Endothelial cell of umbilical vein (primary cell): ENCODE measurements at regions not wholly inside any gene's neighbourhood (a gene's known extent, or its start where the extent isn't known, plus 50 kb on each side); places are given as distances from the start of the nearest gene placed in this dataset.

ENCODE experiments used
- BruUV-seq: library from RNA; stranded (reverse); fragments of 400-500 nt; replicated peaks from 2 replicates; lab custom pipeline; 2021; lab: Mats Ljungman, UMichigan
- CTCF ChIA-PET: fragments of 300-600, 350-600 bp; sonication (Branson Sonifier 250); formaldehyde crosslinking; loops from one replicate; lab custom pipeline; 2021; ENCODE audit warnings: antibody characterized with exemption, inconsistent platforms; lab: Charles Lee
- POLR2A ChIA-PET: fragments of 300-600, 350-600 bp; sonication (Branson Sonifier 250); formaldehyde crosslinking; loops from one replicate; lab custom pipeline; 2021; ENCODE audit warnings: antibody characterized with exemption, inconsistent platforms; lab: Charles Lee
- DNase-seq: peaks from one replicate; pipeline ENCODE4 v3.0.0-alpha.2; 2011; ENCODE audit warnings: low read depth, low spot score
- FAIRE-seq: peaks from 2 replicates; lab custom pipeline; 2011; peaks lifted over from hg19 to GRCh38; lab: Jason Lieb, UNC
- H2AFZ ChIP-seq: 2 replicates; pipeline ENCODE4 v1.6.0; 2012; ENCODE audit warnings: low read depth, low read length, control low read depth, inconsistent platforms
- H3K27ac ChIP-seq: 2 replicates; pipeline ENCODE4 v1.5.1; 2011; ENCODE audit warnings: low read depth, mild to moderate bottlenecking, control low read depth, low read length, moderate library complexity; ENCODE audit not compliant: insufficient read depth
- H3K27me3 ChIP-seq, 2 experiments: 2 replicates each; pipeline versions ENCODE4 v1.6.0 to v1.6.1; 2011; ENCODE audit warnings: low read length in 2 of 2, mixed read lengths in 1 of 2; ENCODE audit not compliant: control insufficient read depth in 2 of 2, insufficient read depth in 2 of 2
- H3K36me3 ChIP-seq, 2 experiments: 2 replicates in 1 of 2; 3 replicates in 1 of 2; pipeline ENCODE4 v1.5.1; 2011; ENCODE audit warnings: low read length in 2 of 2, mild to moderate bottlenecking in 1 of 2, moderate library complexity in 1 of 2; ENCODE audit not compliant: control insufficient read depth in 2 of 2, insufficient read depth in 2 of 2; ENCODE audit errors: extremely low read depth in 1 of 2
- H3K4me1 ChIP-seq: 3 replicates; pipeline ENCODE4 v1.5.1; 2011; ENCODE audit warnings: mild to moderate bottlenecking, low read length; ENCODE audit not compliant: control insufficient read depth, insufficient read depth; ENCODE audit errors: extremely low read depth
- H3K4me2 ChIP-seq: 2 replicates; pipeline ENCODE4 v1.6.1; 2011; ENCODE audit warnings: low read length, control low read depth, mixed read lengths; ENCODE audit not compliant: insufficient read depth
- H3K4me3 ChIP-seq, 3 experiments: fragments of 200-600 bp in 1 of 3; sonication (generic), shearing (Covaris generic) in 1 of 3; replicated peaks in 1 of 3; 2 replicates each; pipeline ENCODE4 v1.5.1; 2011 to 2016; ENCODE audit warnings: control low read depth in 3 of 3, low read length in 3 of 3, mild to moderate bottlenecking in 2 of 3, inconsistent platforms in 1 of 3, low read depth in 1 of 3, moderate library complexity in 1 of 3; ENCODE audit not compliant: insufficient read depth in 1 of 3
- H3K79me2 ChIP-seq: 2 replicates; pipeline ENCODE4 v1.6.0; 2012; ENCODE audit warnings: low read length, inconsistent platforms; ENCODE audit not compliant: control insufficient read depth, insufficient read depth
- H3K9ac ChIP-seq: replicated peaks from 2 replicates; pipeline ENCODE3; 2011; ENCODE audit warnings: low read length, control low read depth; ENCODE audit not compliant: insufficient read depth; ENCODE audit errors: extremely low read depth
- H3K9me1 ChIP-seq: replicated peaks from 3 replicates; pipeline ENCODE4 v1.6.0; 2011; ENCODE audit warnings: mild to moderate bottlenecking, low read length; ENCODE audit not compliant: control insufficient read depth, insufficient read depth; ENCODE audit errors: extremely low read depth
- H3K9me3 ChIP-seq: replicated peaks from 2 replicates; pipeline ENCODE4 v1.5.1; 2012; ENCODE audit warnings: low read length, inconsistent platforms; ENCODE audit not compliant: control insufficient read depth, insufficient read depth
- H4K20me1 ChIP-seq: replicated peaks from 2 replicates; pipeline ENCODE3; 2011; ENCODE audit warnings: mild to moderate bottlenecking, low read length; ENCODE audit not compliant: control insufficient read depth, insufficient read depth; ENCODE audit errors: extremely low read depth
- EZH2 ChIP-seq: IDR thresholded peaks from 2 replicates; pipeline ENCODE4 v1.6.1; 2012; ENCODE audit warnings: borderline replicate concordance, low read depth, mild to moderate bottlenecking, moderate library complexity, low read length, inconsistent platforms; ENCODE audit not compliant: severe bottlenecking
- FOS ChIP-seq: IDR thresholded peaks from 2 replicates; pipeline ENCODE4 v1.6.1; 2011; ENCODE audit warnings: mild to moderate bottlenecking, low read length, moderate library complexity, borderline replicate concordance; ENCODE audit not compliant: insufficient read depth
- GATA2 ChIP-seq: IDR thresholded peaks from 2 replicates; pipeline ENCODE4 v1.7.0; 2011; ENCODE audit warnings: low read depth, mild to moderate bottlenecking, moderate library complexity, mixed read lengths, low read length; ENCODE audit not compliant: insufficient read length, insufficient read depth
- JUN ChIP-seq: IDR thresholded peaks from 2 replicates; pipeline ENCODE4 v1.6.1; 2011; ENCODE audit warnings: borderline replicate concordance, low read depth; ENCODE audit not compliant: insufficient read length, insufficient read depth
- MAX ChIP-seq: IDR thresholded peaks from 2 replicates; pipeline ENCODE4 v1.6.1; 2011; ENCODE audit not compliant: insufficient read depth, insufficient read length
- MYC ChIP-seq: IDR thresholded peaks from one replicate; pipeline ENCODE4 v1.6.1; 2011; ENCODE audit warnings: mild to moderate bottlenecking, low read depth, low read length
- POLR2A ChIP-seq: IDR thresholded peaks from 2 replicates; pipeline ENCODE4 v1.6.1; 2012; ENCODE audit warnings: low read depth, mild to moderate bottlenecking, control low read depth, low read length
- POLR2AphosphoS5 ChIP-seq: IDR thresholded peaks from 2 replicates; pipeline ENCODE4 v1.6.1; 2012; ENCODE audit warnings: low read depth, mild to moderate bottlenecking, control low read depth, low read length, moderate library complexity; ENCODE audit not compliant: insufficient read depth
- dilution Hi-C: fragments of 300-500 bp; cut with MboI; formaldehyde crosslinking; loops from one replicate; pipeline ENCODE4 v1.15.0; 2019; ENCODE audit warnings: low sequenced_read_pairs; ENCODE audit not compliant: extremely low pct_ligation_motif_present
- intact Hi-C: fragments of 100-400 bp; cut with micrococcal nuclease; formaldehyde crosslinking; loops from one replicate; pipeline ENCODE4 v1.10.0; 2022
- TF ChIP-seq, protein P1 (sequence below), 2 donors: IDR thresholded peaks; 1 replicate in 1 of 2; 2 replicates in 1 of 2; pipeline ENCODE4 v1.5.1; 2011; ENCODE audit warnings: low read length in 2 of 2, mild to moderate bottlenecking in 2 of 2, moderate library complexity in 2 of 2, control low read depth in 1 of 2, inconsistent platforms in 1 of 2, low read depth in 1 of 2; ENCODE audit not compliant: insufficient read depth in 1 of 2; ENCODE audit errors: extremely low read depth in 1 of 2

DNA sequence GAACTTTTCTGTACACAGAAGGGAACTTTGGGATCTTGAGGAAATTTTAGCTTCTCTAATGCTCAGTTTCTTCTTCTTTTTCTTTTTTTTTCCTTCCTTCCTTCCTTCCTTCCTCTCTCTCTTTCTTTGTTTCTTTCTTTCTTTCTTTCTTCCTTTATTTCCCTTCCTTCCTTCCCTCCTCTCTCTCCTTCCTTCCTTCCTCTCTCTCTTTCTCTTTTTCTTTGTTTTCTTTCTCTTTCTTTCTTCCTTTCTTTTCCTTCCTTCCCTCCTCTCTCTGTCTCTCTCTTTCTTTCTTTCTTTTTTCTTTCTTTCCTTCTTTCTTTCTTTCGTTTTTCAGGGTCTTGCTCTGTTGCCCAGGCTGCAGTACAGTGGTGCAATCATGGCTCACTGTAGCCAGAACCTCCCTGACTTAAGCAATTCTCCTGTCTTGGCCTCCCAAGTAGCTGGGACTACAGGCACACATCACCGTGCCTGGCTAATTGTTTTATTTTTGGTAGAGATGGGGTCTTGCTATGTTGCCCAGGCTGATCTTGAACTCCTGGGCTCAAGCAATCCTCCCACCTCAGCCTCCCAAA, 58.6 kb upstream of the SDK1 start:
- no TSS peak for BruUV-seq
- Histone ChIP-seq H3K4me3 (no peak overlapping the region), H3K36me3 (no peaks in the 10 kb centered on the region), H3K27me3 (no peaks in the 10 kb centered on the region), H3K9ac (no peak overlapping the region), H3K79me2 (no peaks in the 10 kb centered on the region), H3K27ac (no peak overlapping the region), H3K4me1 (peaks cover 9% of the 10 kb centered on the region), H2AFZ (no peak overlapping the region), H4K20me1 (no peaks in the 10 kb centered on the region), H3K9me3 (no peaks in the 10 kb centered on the region), H3K9me1 (no peaks in the 10 kb centered on the region), H3K4me2 (no peak overlapping the region)
- FAIRE-seq (no peak), DNase-seq (no peak)
- intact Hi-C loops = no loop called here
- ChIA-PET POLR2A (no interaction called here), CTCF (no interaction called here)
- dilution Hi-C loops = no loop called here
- TF ChIP-seq MAX (no peak), POLR2A (no peak), MYC (no peak), JUN (no peak), FOS (no peak), POLR2AphosphoS5 (no peak), EZH2 (no peak), GATA2 (no peak)
- TF ChIP-seq, protein P1, sequence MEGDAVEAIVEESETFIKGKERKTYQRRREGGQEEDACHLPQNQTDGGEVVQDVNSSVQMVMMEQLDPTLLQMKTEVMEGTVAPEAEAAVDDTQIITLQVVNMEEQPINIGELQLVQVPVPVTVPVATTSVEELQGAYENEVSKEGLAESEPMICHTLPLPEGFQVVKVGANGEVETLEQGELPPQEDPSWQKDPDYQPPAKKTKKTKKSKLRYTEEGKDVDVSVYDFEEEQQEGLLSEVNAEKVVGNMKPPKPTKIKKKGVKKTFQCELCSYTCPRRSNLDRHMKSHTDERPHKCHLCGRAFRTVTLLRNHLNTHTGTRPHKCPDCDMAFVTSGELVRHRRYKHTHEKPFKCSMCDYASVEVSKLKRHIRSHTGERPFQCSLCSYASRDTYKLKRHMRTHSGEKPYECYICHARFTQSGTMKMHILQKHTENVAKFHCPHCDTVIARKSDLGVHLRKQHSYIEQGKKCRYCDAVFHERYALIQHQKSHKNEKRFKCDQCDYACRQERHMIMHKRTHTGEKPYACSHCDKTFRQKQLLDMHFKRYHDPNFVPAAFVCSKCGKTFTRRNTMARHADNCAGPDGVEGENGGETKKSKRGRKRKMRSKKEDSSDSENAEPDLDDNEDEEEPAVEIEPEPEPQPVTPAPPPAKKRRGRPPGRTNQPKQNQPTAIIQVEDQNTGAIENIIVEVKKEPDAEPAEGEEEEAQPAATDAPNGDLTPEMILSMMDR (IDR thresholded peaks at IDR 0.05; ENCODE audit: extremely low read depth in 1 of 2, insufficient read depth in 1 of 2, low read depth in 1 of 2, low read length in 2 of 2) = no peak
